Testis (tissue), 2 donors: ENCODE measurements at regions not wholly inside any gene's neighbourhood (a gene's known extent, or its start where the extent isn't known, plus 50 kb on each side); places are given as distances from the start of the nearest gene placed in this dataset.

Source experiments
- DNase-seq: peaks from one replicate; pipeline ENCODE4 v3.0.0-alpha.2; 2019
- H3K27ac ChIP-seq, 2 donors: fragments of 200-600 bp; sonication (generic); one replicate each; pipeline ENCODE4 v1.5.1; 2019
- H3K27me3 ChIP-seq: fragments of 200-600 bp; sonication (generic); one replicate; pipeline ENCODE4 v1.5.1; 2019
- H3K36me3 ChIP-seq: fragments of 200-600 bp; sonication (generic); one replicate; pipeline ENCODE4 v1.5.1; 2017; ENCODE audit warnings: low read depth; ENCODE audit errors: missing control alignments
- H3K4me1 ChIP-seq: fragments of 200-600 bp; sonication (generic); one replicate; pipeline ENCODE4 v1.5.1; 2019
- H3K4me3 ChIP-seq, 2 donors: fragments of 200-600 bp; sonication (generic); one replicate each; pipeline ENCODE4 v1.5.1; 2017 to 2019
- H3K9me3 ChIP-seq: fragments of 200-600 bp; sonication (generic); one replicate; pipeline ENCODE4 v1.5.1; 2017
- CTCF ChIP-seq, 3 experiments: fragments of 450-650 bp in 2 of 3; fragments of 200-600 bp in 1 of 3; sonication (generic) in 1 of 3; IDR thresholded peaks; one replicate each; pipeline ENCODE4 v1.5.1; 2016 to 2019; ENCODE audit warnings: antibody characterized with exemption in 3 of 3, mild to moderate bottlenecking in 2 of 3, moderate library complexity in 1 of 3
- POLR2A ChIP-seq: fragments of 450-650 bp; IDR thresholded peaks from one replicate; pipeline ENCODE4 v1.6.1; 2017; ENCODE audit warnings: antibody characterized with exemption, mild to moderate bottlenecking, moderate library complexity
- WGBS, 2 donors: methylation state at CpG; one replicate each; pipeline ENCODE4 v1.1.5; 2018; 5-methylcytosine and 5-hydroxymethylcytosine counted together
- intact Hi-C: fragments of 100-400 bp; cut with DNase I; formaldehyde crosslinking; loops from one replicate; pipeline ENCODE4 v1.15.1; 2023; ENCODE audit warnings: low total_unique reads

GRCh38 chr12:43106355-43106754, 445.6 kb downstream of the ADAMTS20 start:
- H3K27me3 ChIP-seq: no peaks in the 10 kb centered on the region
- TF ChIP-seq POLR2A (no peak), CTCF (IDR thresholded peaks at IDR 0.05) (no peak)
- no peaks in the 10 kb centered on the region for H3K4me1 ChIP-seq
- H3K9me3 ChIP-seq: no peaks in the 10 kb centered on the region
- WGBS, 2 donors: 60 to 87% methylated on average over 3 of the region's 3 CpGs
- intact Hi-C loops: no loop called here
- no peak overlapping the region for H3K27ac ChIP-seq
- H3K4me3 ChIP-seq: no peak overlapping the region
- H3K36me3 ChIP-seq: no peaks in the 10 kb centered on the region
- DNase-seq: no peak

GRCh38 chr12:43105426-43105981, 446.5 kb downstream of the ADAMTS20 start:
- WGBS, 2 donors: 53% methylated on average over 6 of the region's 6 CpGs
- intact Hi-C loops: no loop called here
- no peaks in the 10 kb centered on the region for H3K9me3 ChIP-seq
- no peaks in the 10 kb centered on the region for H3K36me3 ChIP-seq
- H3K27me3 ChIP-seq: no peaks in the 10 kb centered on the region
- H3K4me1 ChIP-seq: no peaks in the 10 kb centered on the region
- no peak overlapping the region for H3K27ac ChIP-seq
- no peak for TF ChIP-seq POLR2A
- TF ChIP-seq CTCF (IDR thresholded peaks at IDR 0.05): no peak
- DNase-seq: no peak
- no peak overlapping the region for H3K4me3 ChIP-seq

GRCh38 chr12:43104494-43104893, 447.5 kb downstream of the ADAMTS20 start:
- intact Hi-C loops: no loop called here
- no peak for TF ChIP-seq CTCF (IDR thresholded peaks at IDR 0.05)
- no peak for TF ChIP-seq POLR2A
- no peak overlapping the region for H3K4me3 ChIP-seq
- H3K36me3 ChIP-seq: no peaks in the 10 kb centered on the region
- no peaks in the 10 kb centered on the region for H3K4me1 ChIP-seq
- DNase-seq: no peak
- no peaks in the 10 kb centered on the region for H3K27me3 ChIP-seq
- no peaks in the 10 kb centered on the region for H3K9me3 ChIP-seq
- no peak overlapping the region for H3K27ac ChIP-seq
- 93 to 98% methylated on average over 3 of the region's 3 CpGs for WGBS, 2 donors

- Histone ChIP-seq H3K27me3 (no peaks in the 10 kb centered on the region), H3K36me3 (no peaks in the 10 kb centered on the region), H3K9me3 (no peaks in the 10 kb centered on the region), H3K4me3 (no peak overlapping the region), H3K27ac (no peak overlapping the region), H3K4me1 (no peaks in the 10 kb centered on the region)
- no peak for DNase-seq
- intact Hi-C loops: no loop called here
- TF ChIP-seq CTCF (IDR thresholded peaks at IDR 0.05) (no peak), POLR2A (no peak)
- 93 to 100% methylated on average over 1 of the region's 1 CpG for WGBS, 2 donors
Measured at GRCh38 chr12:43103866-43104265, 448.1 kb downstream of the ADAMTS20 start.

- Histone ChIP-seq H3K36me3 (no peaks in the 10 kb centered on the region), H3K27me3 (no peaks in the 10 kb centered on the region), H3K4me1 (no peaks in the 10 kb centered on the region), H3K27ac (no peak overlapping the region), H3K9me3 (no peaks in the 10 kb centered on the region), H3K4me3 (no peak overlapping the region)
- WGBS, 2 donors: 80 to 88% methylated on average over 4 of the region's 4 CpGs
- no peak for TF ChIP-seq CTCF (IDR thresholded peaks at IDR 0.05)
- no peak for TF ChIP-seq POLR2A
- DNase-seq: no peak
- intact Hi-C loops: no loop called here
Measured at GRCh38 chr12:43102546-43103264, 449.3 kb downstream of the ADAMTS20 start.
